GM12865 (cell line): ENCODE measurements at regions not wholly inside any gene's neighbourhood (a gene's known extent, or its start where the extent isn't known, plus 50 kb on each side); places are given as distances from the start of the nearest gene placed in this dataset.
"Not testable (repeated sequence)": the region's sequence is repeated elsewhere in the genome, so short reads cannot be mapped to it uniquely, and the experiment has no call there.

Source experiments
- DNase-seq: peaks from one replicate; pipeline ENCODE4 v3.0.0; 2010; ENCODE audit warnings: low read depth
- H3K4me3 ChIP-seq: 2 replicates; pipeline ENCODE4 v1.5.1; 2011; ENCODE audit warnings: mild to moderate bottlenecking, low read depth, low read length, control low read depth
- TF ChIP-seq, protein P1 (sequence below): IDR thresholded peaks from 2 replicates; pipeline ENCODE4 v1.5.1; 2011; ENCODE audit warnings: low read length, control low read depth, low read depth, inconsistent platforms; ENCODE audit not compliant: insufficient read depth; ENCODE audit errors: missing control alignments

GRCh38 chr11:39630365-39630764 is 1829.1 kb downstream of the LRRC4C start:
- TF ChIP-seq, protein P1, sequence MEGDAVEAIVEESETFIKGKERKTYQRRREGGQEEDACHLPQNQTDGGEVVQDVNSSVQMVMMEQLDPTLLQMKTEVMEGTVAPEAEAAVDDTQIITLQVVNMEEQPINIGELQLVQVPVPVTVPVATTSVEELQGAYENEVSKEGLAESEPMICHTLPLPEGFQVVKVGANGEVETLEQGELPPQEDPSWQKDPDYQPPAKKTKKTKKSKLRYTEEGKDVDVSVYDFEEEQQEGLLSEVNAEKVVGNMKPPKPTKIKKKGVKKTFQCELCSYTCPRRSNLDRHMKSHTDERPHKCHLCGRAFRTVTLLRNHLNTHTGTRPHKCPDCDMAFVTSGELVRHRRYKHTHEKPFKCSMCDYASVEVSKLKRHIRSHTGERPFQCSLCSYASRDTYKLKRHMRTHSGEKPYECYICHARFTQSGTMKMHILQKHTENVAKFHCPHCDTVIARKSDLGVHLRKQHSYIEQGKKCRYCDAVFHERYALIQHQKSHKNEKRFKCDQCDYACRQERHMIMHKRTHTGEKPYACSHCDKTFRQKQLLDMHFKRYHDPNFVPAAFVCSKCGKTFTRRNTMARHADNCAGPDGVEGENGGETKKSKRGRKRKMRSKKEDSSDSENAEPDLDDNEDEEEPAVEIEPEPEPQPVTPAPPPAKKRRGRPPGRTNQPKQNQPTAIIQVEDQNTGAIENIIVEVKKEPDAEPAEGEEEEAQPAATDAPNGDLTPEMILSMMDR = no peak

DNA sequence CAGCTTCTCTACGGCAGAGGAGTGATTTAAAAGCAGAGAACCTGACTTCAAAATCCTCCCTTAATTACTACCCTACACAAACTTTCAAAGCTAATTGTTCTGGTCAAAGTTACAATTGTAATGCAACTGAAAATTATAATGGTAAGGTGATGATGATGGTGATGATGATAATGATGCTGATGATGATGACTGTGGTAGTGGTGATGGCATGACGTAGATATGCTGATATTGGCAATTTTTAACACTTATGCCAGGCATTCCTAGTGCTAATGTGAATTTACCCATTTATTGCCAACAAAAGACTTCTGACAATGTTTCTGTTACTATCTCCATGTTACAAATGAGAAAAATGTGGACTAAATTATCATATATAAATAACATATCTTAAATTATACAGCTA is 1831.1 kb downstream of the LRRC4C start:
- TF ChIP-seq, protein P1 = no peak
- no peak for DNase-seq
- no peak overlapping the region for H3K4me3 ChIP-seq

More at GRCh38 chr11:39630365-39630764, 1829.1 kb downstream of the LRRC4C start:
- DNase-seq = no peak
- no peak overlapping the region for H3K4me3 ChIP-seq

DNA sequence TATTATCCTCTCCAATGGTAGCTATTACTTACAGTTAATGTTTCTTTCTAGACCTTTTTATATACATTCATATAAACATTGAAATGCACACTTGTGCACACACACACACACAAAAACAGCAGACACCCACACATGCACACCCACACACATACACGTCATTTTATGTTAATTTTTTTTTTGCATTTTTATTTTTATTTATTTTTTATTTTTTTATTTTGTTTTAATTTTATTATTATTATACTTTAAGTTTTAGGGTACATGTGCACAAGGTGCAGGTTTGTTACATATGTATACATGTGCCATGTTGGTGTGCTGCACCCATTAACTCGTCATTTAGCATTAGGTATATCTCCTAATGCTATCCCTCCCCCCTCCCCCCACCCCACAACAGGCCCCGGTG is 1839.1 kb downstream of the LRRC4C start:
- H3K4me3 ChIP-seq, DNase-seq: not testable (repeated sequence)

- no peak overlapping the region for H3K4me3 ChIP-seq
- TF ChIP-seq, protein P1 = no peak
- no peak for DNase-seq
These were observed 1841.5 kb downstream of the LRRC4C start for GRCh38 chr11:39617971-39618370.

- no peak for DNase-seq
- no peak overlapping the region for H3K4me3 ChIP-seq
- TF ChIP-seq, protein P1 = no peak
These were observed 1870.1 kb downstream of the LRRC4C start for GRCh38 chr11:39589391-39589790.

- H3K4me3 ChIP-seq = no peak overlapping the region
- TF ChIP-seq, protein P1 = no peak
- DNase-seq = no peak
These were observed 1873.4 kb downstream of the LRRC4C start for GRCh38 chr11:39586036-39586435.

GRCh38 chr11:39571081-39571480 is 1888.4 kb downstream of the LRRC4C start:
- no peak for DNase-seq
- TF ChIP-seq, protein P1 = no peak
- H3K4me3 ChIP-seq = no peak overlapping the region

DNA sequence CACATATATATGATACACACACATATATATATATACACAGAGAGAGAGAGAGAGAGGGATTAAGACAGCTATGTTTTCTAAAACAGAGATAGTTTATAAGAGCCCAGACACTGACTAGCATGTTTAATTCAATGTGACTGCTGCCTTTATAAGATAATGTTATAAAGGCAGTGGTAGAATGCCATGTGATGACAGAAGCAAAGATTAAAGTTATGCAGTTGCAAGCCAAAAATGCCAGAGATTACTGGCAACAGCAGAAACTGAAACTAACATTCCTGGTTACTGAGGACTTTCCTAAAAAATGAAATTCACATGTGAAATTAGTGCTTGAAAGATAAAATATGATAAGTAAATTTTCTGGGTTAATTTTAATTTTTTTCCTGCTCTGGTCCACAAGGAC is 1888.9 kb downstream of the LRRC4C start:
- TF ChIP-seq, protein P1 = no peak
- no peak overlapping the region for H3K4me3 ChIP-seq
- no peak for DNase-seq
